ENCODE measurements at regions not wholly inside any gene's neighbourhood (a gene's known extent, or its start where the extent isn't known, plus 50 kb on each side); places are given as distances from the start of the nearest gene placed in this dataset.

DNA sequence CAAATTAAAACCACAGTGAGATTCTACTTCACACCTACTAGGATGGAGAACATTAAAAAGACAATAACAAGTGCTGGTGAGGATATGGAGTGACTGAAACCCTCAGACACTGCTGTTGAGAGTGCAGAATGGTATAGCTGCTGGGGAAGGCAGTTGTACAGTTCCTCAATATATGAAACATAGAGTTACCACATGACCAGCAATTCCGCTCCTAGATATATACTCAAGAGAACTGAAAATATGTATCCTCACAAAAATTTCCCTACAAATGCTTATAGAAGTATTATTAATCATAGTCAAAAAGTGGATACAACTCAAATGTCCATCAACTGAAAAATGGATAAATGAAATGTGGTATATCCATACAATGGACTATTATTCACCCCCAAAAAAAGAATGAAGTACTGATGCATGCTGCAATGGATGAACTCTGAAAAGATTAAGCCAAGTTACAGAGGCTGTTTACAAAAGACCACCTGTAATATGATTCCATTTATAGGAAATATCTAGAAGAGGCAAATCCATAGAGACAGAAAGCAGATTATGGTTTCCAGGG lies 164.7 kb upstream of the IGF1R start:
- Mint-ChIP-seq H3K27me3 (ENCODE audit: low read depth) (no peaks in the 10 kb centered on the region), H3K36me3 (ENCODE audit: low read depth) (peaks cover 18% of the 10 kb centered on the region), H3K9me3 (peaks cover 14% of the 10 kb centered on the region), H3K27ac (ENCODE audit: unreplicated experiment) (no peak overlapping the region), H3K4me1 (peaks cover 30% of the 10 kb centered on the region), H3K4me3 (no peak overlapping the region)
- TF ChIP-seq, protein P1, sequence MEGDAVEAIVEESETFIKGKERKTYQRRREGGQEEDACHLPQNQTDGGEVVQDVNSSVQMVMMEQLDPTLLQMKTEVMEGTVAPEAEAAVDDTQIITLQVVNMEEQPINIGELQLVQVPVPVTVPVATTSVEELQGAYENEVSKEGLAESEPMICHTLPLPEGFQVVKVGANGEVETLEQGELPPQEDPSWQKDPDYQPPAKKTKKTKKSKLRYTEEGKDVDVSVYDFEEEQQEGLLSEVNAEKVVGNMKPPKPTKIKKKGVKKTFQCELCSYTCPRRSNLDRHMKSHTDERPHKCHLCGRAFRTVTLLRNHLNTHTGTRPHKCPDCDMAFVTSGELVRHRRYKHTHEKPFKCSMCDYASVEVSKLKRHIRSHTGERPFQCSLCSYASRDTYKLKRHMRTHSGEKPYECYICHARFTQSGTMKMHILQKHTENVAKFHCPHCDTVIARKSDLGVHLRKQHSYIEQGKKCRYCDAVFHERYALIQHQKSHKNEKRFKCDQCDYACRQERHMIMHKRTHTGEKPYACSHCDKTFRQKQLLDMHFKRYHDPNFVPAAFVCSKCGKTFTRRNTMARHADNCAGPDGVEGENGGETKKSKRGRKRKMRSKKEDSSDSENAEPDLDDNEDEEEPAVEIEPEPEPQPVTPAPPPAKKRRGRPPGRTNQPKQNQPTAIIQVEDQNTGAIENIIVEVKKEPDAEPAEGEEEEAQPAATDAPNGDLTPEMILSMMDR (conservative IDR thresholded peaks at IDR 0.05) = no peak
- DNase-seq (ENCODE audit: low read depth, low spot score) = no peak

DNA sequence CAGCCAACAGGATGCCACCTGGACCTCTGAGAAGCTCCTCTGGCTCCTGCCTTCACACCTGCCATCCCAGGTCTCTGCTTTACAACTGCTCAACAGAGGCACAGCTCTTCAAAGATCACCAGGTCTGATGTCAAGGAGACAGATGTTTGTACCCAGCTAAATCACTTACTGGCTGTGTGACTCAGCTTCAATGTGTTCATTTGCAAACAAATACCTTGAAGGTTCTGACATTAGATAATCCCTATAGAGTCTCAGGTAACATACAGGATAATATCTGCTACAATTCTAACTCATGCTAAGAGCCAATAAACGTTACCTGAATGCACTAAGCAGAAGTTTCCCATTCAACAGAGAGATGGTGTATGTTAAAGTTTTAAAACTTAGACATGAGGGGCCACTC lies 163.4 kb upstream of the IGF1R start:
- peaks cover 14% of the 10 kb centered on the region for H3K36me3 Mint-ChIP-seq (ENCODE audit: low read depth)

DNA sequence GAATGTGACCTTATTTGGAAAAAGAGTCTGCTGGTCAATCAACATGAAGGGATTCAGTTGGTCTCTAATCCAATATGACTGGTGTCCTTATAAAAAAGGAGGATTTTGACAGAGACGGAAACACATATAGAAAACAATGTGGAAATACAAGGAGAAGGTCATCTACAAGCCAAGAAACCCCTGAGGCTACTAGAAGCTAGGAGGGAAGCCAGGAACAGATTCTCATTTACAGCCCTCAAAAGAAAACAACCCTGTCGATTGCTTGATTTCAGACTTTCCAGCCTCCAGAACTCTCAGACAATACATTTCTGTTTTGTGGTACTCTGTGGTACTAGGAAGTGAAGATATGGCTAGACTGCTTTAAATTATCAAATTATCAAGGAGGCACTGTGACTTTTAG lies 162.9 kb upstream of the IGF1R start:
- peaks cover 23% of the 10 kb centered on the region for H3K4me1 Mint-ChIP-seq
- no peak overlapping the region for H3K27ac Mint-ChIP-seq (ENCODE audit: unreplicated experiment)
- no peaks in the 10 kb centered on the region for H3K27me3 Mint-ChIP-seq (ENCODE audit: low read depth)
- TF ChIP-seq, protein P1 (conservative IDR thresholded peaks at IDR 0.05) = no peak
- peaks cover 14% of the 10 kb centered on the region for H3K9me3 Mint-ChIP-seq
- DNase-seq (ENCODE audit: low read depth, low spot score) = no peak
- no peak overlapping the region for H3K4me3 Mint-ChIP-seq
- H3K36me3 Mint-ChIP-seq (ENCODE audit: low read depth) = peaks cover 14% of the 10 kb centered on the region

More for the DNA sequence above, 163.4 kb upstream of the IGF1R start:
- no peak for DNase-seq (ENCODE audit: low read depth, low spot score)
- TF ChIP-seq, protein P1 (conservative IDR thresholded peaks at IDR 0.05) = no peak
- Mint-ChIP-seq H3K27ac (ENCODE audit: unreplicated experiment) (no peak overlapping the region), H3K27me3 (ENCODE audit: low read depth) (no peaks in the 10 kb centered on the region), H3K4me3 (no peak overlapping the region), H3K9me3 (peaks cover 14% of the 10 kb centered on the region), H3K4me1 (peaks cover 25% of the 10 kb centered on the region)

DNA sequence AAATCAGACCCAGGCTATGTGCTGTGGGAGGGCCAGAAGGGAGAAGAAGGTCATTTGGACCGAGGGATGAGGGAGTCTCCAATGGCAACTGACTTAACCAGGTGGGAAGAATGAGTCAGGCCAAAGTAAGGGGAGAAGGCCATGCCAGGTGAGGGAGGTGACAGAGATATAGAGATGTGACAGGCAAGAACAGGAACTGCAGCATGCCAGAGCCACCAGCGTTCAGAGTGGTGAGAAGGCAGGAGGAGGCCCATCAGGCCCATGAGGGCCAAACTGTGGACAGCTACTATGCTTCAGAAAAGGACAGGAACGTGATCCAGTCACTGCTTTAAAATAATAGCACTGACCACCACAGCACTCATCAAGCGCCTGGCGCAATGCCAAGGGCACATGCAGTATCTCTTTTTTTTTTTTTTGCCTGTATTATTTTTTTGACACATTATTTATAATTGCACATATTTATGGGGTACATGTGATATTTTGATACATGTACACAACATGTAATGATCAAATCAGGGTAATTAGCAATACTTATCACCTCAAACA lies 154.3 kb upstream of the IGF1R start:
- H3K9me3 Mint-ChIP-seq = peaks cover 20% of the 10 kb centered on the region
- TF ChIP-seq, protein P1 (conservative IDR thresholded peaks at IDR 0.05) = no peak
- no peak for DNase-seq (ENCODE audit: low read depth, low spot score)

DNA sequence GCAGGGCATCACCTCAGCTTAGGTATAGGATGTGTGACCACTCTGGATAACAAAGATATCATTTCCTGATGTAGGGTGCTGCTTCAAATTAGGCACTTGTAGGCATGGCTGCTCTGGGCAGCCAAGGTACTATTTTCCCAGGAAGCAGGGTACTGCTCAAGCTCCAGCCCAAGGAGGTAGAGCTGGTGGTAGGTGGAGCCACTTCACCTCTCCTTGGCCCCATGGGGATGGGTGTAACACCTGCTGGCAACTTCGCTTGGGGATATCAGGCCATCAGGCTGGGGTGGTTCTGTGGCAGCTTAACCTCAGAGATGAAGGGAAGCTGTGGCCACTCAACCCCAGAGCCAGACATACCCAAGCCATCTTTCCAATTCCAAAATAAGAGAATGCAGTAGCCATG lies 147.1 kb upstream of the IGF1R start:
- Mint-ChIP-seq H3K36me3 (ENCODE audit: low read depth) (no peaks in the 10 kb centered on the region), H3K27ac (ENCODE audit: unreplicated experiment) (no peak overlapping the region), H3K4me3 (no peak overlapping the region), H3K4me1 (no peaks in the 10 kb centered on the region), H3K27me3 (ENCODE audit: low read depth) (peaks cover 2% of the 10 kb centered on the region), H3K9me3 (peaks cover 13% of the 10 kb centered on the region)
- TF ChIP-seq, protein P1 (conservative IDR thresholded peaks at IDR 0.05) = no peak
- DNase-seq (ENCODE audit: low read depth, low spot score) = no peak

More for the DNA sequence above, 154.3 kb upstream of the IGF1R start:
- Mint-ChIP-seq H3K27me3 (ENCODE audit: low read depth) (no peaks in the 10 kb centered on the region), H3K36me3 (ENCODE audit: low read depth) (peaks cover 3% of the 10 kb centered on the region), H3K4me1 (no peaks in the 10 kb centered on the region), H3K27ac (ENCODE audit: unreplicated experiment) (no peak overlapping the region), H3K4me3 (no peak overlapping the region)
